H9 (cell line): ENCODE measurements at regions not wholly inside any gene's neighbourhood (a gene's known extent, or its start where the extent isn't known, plus 50 kb on each side); places are given as distances from the start of the nearest gene placed in this dataset.

ENCODE experiments used
- DNase-seq: peaks from one replicate; pipeline ENCODE4 v3.0.0-alpha.2; 2017
- H2AFZ ChIP-seq: one replicate; pipeline ENCODE4 v1.6.1; 2013; ENCODE audit warnings: mild to moderate bottlenecking, low read length, control low read depth, moderate library complexity
- H2AK5ac ChIP-seq: 2 replicates; pipeline ENCODE4 v1.6.1; 2013; ENCODE audit warnings: low read length, control low read depth, mixed read lengths; ENCODE audit not compliant: insufficient read length
- H2BK120ac ChIP-seq: one replicate; pipeline ENCODE4 v1.6.1; 2013; ENCODE audit warnings: low read depth, mild to moderate bottlenecking, low read length, control low read depth, inconsistent platforms; ENCODE audit not compliant: poor library complexity, severe bottlenecking
- H2BK12ac ChIP-seq: 2 replicates; pipeline ENCODE4 v1.6.1; 2013; ENCODE audit warnings: low read length, control low read depth, mixed read lengths, low read depth; ENCODE audit not compliant: insufficient read length
- H2BK15ac ChIP-seq: 2 replicates; pipeline ENCODE4 v1.6.1; 2013; ENCODE audit warnings: low read depth, low read length, control low read depth
- H2BK20ac ChIP-seq: one replicate; pipeline ENCODE4 v1.6.1; 2013; ENCODE audit warnings: low read depth, mild to moderate bottlenecking, low read length, control low read depth, inconsistent platforms; ENCODE audit not compliant: poor library complexity, severe bottlenecking
- H2BK5ac ChIP-seq: 2 replicates; pipeline ENCODE4 v1.6.1; 2013; ENCODE audit warnings: low read length, control low read depth, mixed read lengths; ENCODE audit not compliant: insufficient read length
- H3K14ac ChIP-seq: 2 replicates; pipeline ENCODE4 v1.6.1; 2013; ENCODE audit warnings: low read length, control low read depth; ENCODE audit not compliant: insufficient read depth
- H3K18ac ChIP-seq: 2 replicates; pipeline ENCODE4 v1.6.1; 2013; ENCODE audit warnings: low read depth, mild to moderate bottlenecking, mixed read lengths, low read length, control low read depth; ENCODE audit not compliant: insufficient read length
- H3K23ac ChIP-seq: 2 replicates; pipeline ENCODE4 v1.6.1; 2013; ENCODE audit warnings: low read length, control low read depth, mixed read lengths, low read depth; ENCODE audit not compliant: insufficient read length
- H3K23me2 ChIP-seq: 2 replicates; pipeline ENCODE4 v1.6.1; 2013; ENCODE audit warnings: low read depth, mild to moderate bottlenecking, mixed read lengths, low read length, control low read depth; ENCODE audit not compliant: insufficient read length, poor library complexity, severe bottlenecking
- H3K27ac ChIP-seq: 2 replicates; pipeline ENCODE4 v1.5.1; 2013; ENCODE audit warnings: low read length, control low read depth, mixed read lengths, low read depth; ENCODE audit not compliant: insufficient read length
- H3K27me3 ChIP-seq: 2 replicates; pipeline ENCODE4 v1.6.1; 2013; ENCODE audit warnings: low read length, control low read depth, inconsistent platforms; ENCODE audit not compliant: insufficient read depth
- H3K4ac ChIP-seq: 2 replicates; pipeline ENCODE4 v1.6.1; 2013; ENCODE audit warnings: low read depth, mild to moderate bottlenecking, control low read depth, inconsistent platforms, low read length, moderate library complexity
- H3K4me1 ChIP-seq: 2 replicates; pipeline ENCODE4 v1.6.1; 2013; ENCODE audit warnings: low read length, control low read depth, inconsistent platforms; ENCODE audit not compliant: insufficient read depth
- H3K4me2 ChIP-seq: 2 replicates; pipeline ENCODE4 v1.6.1; 2013; ENCODE audit warnings: low read length, control low read depth, mixed read lengths; ENCODE audit not compliant: insufficient read length, insufficient read depth
- H3K56ac ChIP-seq: 2 replicates; pipeline ENCODE4 v1.6.1; 2013; ENCODE audit warnings: low read depth, mild to moderate bottlenecking, mixed read lengths, low read length, control low read depth; ENCODE audit not compliant: insufficient read length
- H3K79me1 ChIP-seq: 2 replicates; pipeline ENCODE4 v1.6.1; 2013; ENCODE audit warnings: low read depth, mild to moderate bottlenecking, moderate library complexity, low read length, control low read depth, inconsistent platforms; ENCODE audit not compliant: insufficient read depth, poor library complexity, severe bottlenecking
- H3K79me2 ChIP-seq: 2 replicates; pipeline ENCODE4 v1.6.1; 2013; ENCODE audit warnings: low read length, control low read depth, inconsistent platforms; ENCODE audit not compliant: insufficient read depth
- H3K9ac ChIP-seq: 2 replicates; pipeline ENCODE4 v1.6.1; 2013; ENCODE audit warnings: low read length, control low read depth, mixed read lengths; ENCODE audit not compliant: insufficient read length; ENCODE audit errors: extremely low read depth
- H3K9me3 ChIP-seq: one replicate; pipeline ENCODE4 v1.6.1; 2013; ENCODE audit warnings: low read depth, low read length, inconsistent platforms; ENCODE audit not compliant: control insufficient read depth
- H3T11ph ChIP-seq: one replicate; pipeline ENCODE4 v1.6.1; 2013; ENCODE audit warnings: mild to moderate bottlenecking, low read length, control low read depth, inconsistent platforms
- H4K20me1 ChIP-seq: one replicate; pipeline ENCODE4 v1.6.1; 2013; ENCODE audit not compliant: control insufficient read depth, insufficient read length, insufficient read depth
- H4K5ac ChIP-seq: 2 replicates; pipeline ENCODE4 v1.6.1; 2013; ENCODE audit warnings: low read depth, mild to moderate bottlenecking, mixed read lengths, low read length, control low read depth; ENCODE audit not compliant: insufficient read length
- H4K8ac ChIP-seq: replicated peaks from 2 replicates; pipeline ENCODE4 v1.6.1; 2013; ENCODE audit warnings: low read length, control low read depth, mixed read lengths, low read depth; ENCODE audit not compliant: insufficient read length
- H4K91ac ChIP-seq: 2 replicates; pipeline ENCODE4 v1.6.1; 2013; ENCODE audit warnings: low read depth, mild to moderate bottlenecking, moderate library complexity, mixed read lengths, low read length, control low read depth; ENCODE audit not compliant: insufficient read length
- H3K27ac Mint-ChIP-seq, 3 experiments: 2 replicates in 2 of 3; 3 replicates in 1 of 3; pipeline ENCODE4 v1.8.0; 2020 to 2021; ENCODE audit warnings: mixed read lengths in 3 of 3, mild to moderate bottlenecking in 1 of 3, moderate library complexity in 1 of 3
- H3K27me3 Mint-ChIP-seq: 2 replicates; pipeline ENCODE4 v1.8.0; 2021; ENCODE audit warnings: low read depth, mild to moderate bottlenecking, moderate library complexity, mixed read lengths
- H3K36me3 Mint-ChIP-seq, 3 experiments: 2 replicates in 2 of 3; 3 replicates in 1 of 3; pipeline ENCODE4 v1.8.0; 2020 to 2021; ENCODE audit warnings: low read depth in 3 of 3, mixed read lengths in 3 of 3; ENCODE audit not compliant: insufficient read depth in 1 of 3
- H3K4me1 Mint-ChIP-seq, 2 experiments: 2 replicates each; pipeline ENCODE4 v1.8.0; 2020; ENCODE audit warnings: mixed read lengths in 2 of 2
- H3K4me3 Mint-ChIP-seq, 2 experiments: 2 replicates in 1 of 2; 3 replicates in 1 of 2; pipeline ENCODE4 v1.8.0; 2020 to 2021; ENCODE audit warnings: mild to moderate bottlenecking in 2 of 2, mixed read lengths in 2 of 2, moderate library complexity in 1 of 2
- H3K9me3 Mint-ChIP-seq, 2 experiments: 2 replicates in 1 of 2; 3 replicates in 1 of 2; pipeline ENCODE4 v1.8.0; 2020; ENCODE audit warnings: mild to moderate bottlenecking in 2 of 2, mixed read lengths in 2 of 2, moderate library complexity in 1 of 2
- WGBS: extraction: QIAGEN DNeasy Blood & Tissue Kit; methylation state at CpG from one replicate; pipeline ENCODE4 v1.1.7; 2013; ENCODE audit warnings: missing lambda C conversion rate, low lambda C conversion rate, mixed read lengths; ENCODE audit not compliant: insufficient read length; ENCODE audit errors: extremely low coverage; 5-methylcytosine and 5-hydroxymethylcytosine counted together
- TF ChIP-seq, protein P1 (sequence below): fragments of 200-600 bp; sonication (generic); conservative IDR thresholded peaks from 3 replicates; pipeline ENCODE4 v1.8.0; 2021; ENCODE audit warnings: antibody characterized with exemption, mild to moderate bottlenecking

DNA sequence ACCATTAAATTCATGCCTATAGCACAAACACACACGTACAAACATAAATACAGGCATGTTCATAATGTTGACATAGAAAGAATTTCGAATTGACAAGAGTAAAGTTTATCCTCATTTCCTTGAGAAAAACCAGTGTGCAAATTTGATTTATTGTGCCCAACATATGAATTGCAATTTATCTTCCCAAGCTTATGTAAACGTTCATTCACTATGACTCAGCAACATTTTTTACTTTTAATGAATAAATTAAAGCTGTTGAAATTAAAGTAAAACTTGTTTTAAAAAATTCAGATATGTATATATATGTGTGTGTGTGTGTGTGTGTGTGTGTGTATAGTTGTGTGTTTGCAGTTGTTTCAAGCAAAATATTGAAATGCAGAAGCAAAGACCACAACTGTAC is 1067.9 kb downstream of the BRINP3 start:
- Histone ChIP-seq H3K79me1 (no peaks in the 10 kb centered on the region), H3K27me3 (no peaks in the 10 kb centered on the region), H4K91ac (no peak overlapping the region), H2AK5ac (no peak overlapping the region), H2BK20ac (no peak overlapping the region), H3K23me2 (no peaks in the 10 kb centered on the region), H4K8ac (no peak overlapping the region), H3K9ac (no peak overlapping the region), H3K4me2 (no peak overlapping the region), H2BK12ac (no peak overlapping the region), H4K20me1 (no peaks in the 10 kb centered on the region), H2AFZ (no peak overlapping the region), H2BK5ac (no peak overlapping the region), H3K27ac (no peak overlapping the region), H2BK15ac (no peak overlapping the region), H4K5ac (no peak overlapping the region), H3K79me2 (no peaks in the 10 kb centered on the region), H3K56ac (no peak overlapping the region), H2BK120ac (no peak overlapping the region), H3T11ph (no peak overlapping the region), H3K18ac (no peak overlapping the region), H3K4ac (no peak overlapping the region), H3K4me1 (no peaks in the 10 kb centered on the region), H3K23ac (no peak overlapping the region), H3K14ac (no peak overlapping the region), H3K9me3 (peaks cover 5% of the 10 kb centered on the region)
- Mint-ChIP-seq H3K36me3 (peaks cover 3 to 16% (median 6%) of the 10 kb centered on the region in 3 experiments), H3K27me3 (no peaks in the 10 kb centered on the region), H3K9me3 (peaks cover 8 to 16% of the 10 kb centered on the region in 2 experiments), H3K4me1 (peaks cover 14 to 15% of the 10 kb centered on the region in 2 experiments), H3K4me3 (no peak overlapping the region), H3K27ac (no peak overlapping the region)
- TF ChIP-seq, protein P1, sequence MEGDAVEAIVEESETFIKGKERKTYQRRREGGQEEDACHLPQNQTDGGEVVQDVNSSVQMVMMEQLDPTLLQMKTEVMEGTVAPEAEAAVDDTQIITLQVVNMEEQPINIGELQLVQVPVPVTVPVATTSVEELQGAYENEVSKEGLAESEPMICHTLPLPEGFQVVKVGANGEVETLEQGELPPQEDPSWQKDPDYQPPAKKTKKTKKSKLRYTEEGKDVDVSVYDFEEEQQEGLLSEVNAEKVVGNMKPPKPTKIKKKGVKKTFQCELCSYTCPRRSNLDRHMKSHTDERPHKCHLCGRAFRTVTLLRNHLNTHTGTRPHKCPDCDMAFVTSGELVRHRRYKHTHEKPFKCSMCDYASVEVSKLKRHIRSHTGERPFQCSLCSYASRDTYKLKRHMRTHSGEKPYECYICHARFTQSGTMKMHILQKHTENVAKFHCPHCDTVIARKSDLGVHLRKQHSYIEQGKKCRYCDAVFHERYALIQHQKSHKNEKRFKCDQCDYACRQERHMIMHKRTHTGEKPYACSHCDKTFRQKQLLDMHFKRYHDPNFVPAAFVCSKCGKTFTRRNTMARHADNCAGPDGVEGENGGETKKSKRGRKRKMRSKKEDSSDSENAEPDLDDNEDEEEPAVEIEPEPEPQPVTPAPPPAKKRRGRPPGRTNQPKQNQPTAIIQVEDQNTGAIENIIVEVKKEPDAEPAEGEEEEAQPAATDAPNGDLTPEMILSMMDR: no peak
- WGBS: no CpG with 5 or more reads among the region's 3 CpGs
- DNase-seq: no peak
